ENCODE measurements at regions not wholly inside any gene's neighbourhood (a gene's known extent, or its start where the extent isn't known, plus 50 kb on each side); places are given as distances from the start of the nearest gene placed in this dataset.

DNA sequence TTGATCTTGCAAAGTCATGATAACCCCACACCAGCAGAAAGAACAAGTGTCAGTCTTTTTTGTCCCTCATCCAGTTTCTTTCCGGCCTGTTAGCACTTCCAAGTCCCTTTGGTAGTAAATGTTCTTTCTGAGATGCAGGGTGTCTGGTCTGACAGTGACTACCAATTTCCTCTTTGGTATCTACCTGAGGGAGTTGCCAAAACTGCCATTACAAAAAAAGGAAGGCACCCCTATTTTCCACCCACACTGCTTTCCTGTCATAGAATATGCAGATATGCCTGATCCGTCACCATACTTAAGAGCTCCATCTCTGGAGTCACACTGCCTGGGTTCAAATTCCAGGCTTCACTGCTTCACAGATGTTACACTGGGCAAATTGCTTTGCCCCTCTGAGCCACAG, 72.4 kb downstream of the ZNF281 start:
- no peak for DNase-seq (ENCODE audit: low spot score)
- 72% methylated on average over 2 of the region's 2 CpGs for WGBS (ENCODE audit: low lambda C conversion rate)
- TF ChIP-seq HES4 (CRISPR knock-in tag; IDR thresholded peaks at IDR 0.05; ENCODE audit: borderline replicate concordance): no peak
- TF ChIP-seq HNF4A (CRISPR knock-in tag; IDR thresholded peaks at IDR 0.05): peak; percentile 22; the same call in 1 of the 2 replicates
- no peak for TF ChIP-seq RARA (CRISPR knock-in tag; IDR thresholded peaks at IDR 0.05)
- no peaks in the 10 kb centered on the region for H3K27me3 ChIP-seq (ENCODE audit: control insufficient read depth in 1 of 2, insufficient read depth in 2 of 2, low read length in 2 of 2)
- POLR2A ChIA-PET: interaction anchor here (1.9 kb wide), 1 partner anchor 33 kb away, joined by 10 read pairs; no protein-coding TSS in a partner anchor
- H3K9ac ChIP-seq (ENCODE audit: insufficient read depth, low read depth, low read length): no peak overlapping the region
- H3K27ac ChIP-seq (ENCODE audit: extremely low read length, insufficient read depth, low read length): peak overlapping the region; percentile 21
- H3K79me2 ChIP-seq (ENCODE audit: insufficient read depth, low read length): no peaks in the 10 kb centered on the region
- H3K36me3 ChIP-seq (replicated peaks in 1 of 2; ENCODE audit: control insufficient read depth in 1 of 2, insufficient read depth in 2 of 2, low read length in 2 of 2): no peaks in the 10 kb centered on the region
- BruUV-seq (replicated peaks): no TSS peak
- peak; percentile 37; the same call in 2 of the 3 replicates for ATAC-seq
- intact Hi-C loops (cut with micrococcal nuclease; ENCODE audit: unreplicated experiment): loop anchor here (5.0 kb wide), 1 partner anchor 35 kb away; no protein-coding TSS in a partner anchor
- H3K4me2 ChIP-seq (ENCODE audit: low read depth, low read length): no peak overlapping the region; the same call in 1 of the 2 replicates
- CTCF ChIA-PET (ENCODE audit: low intra/inter-chr PET ratio, low total read pairs): no interaction called here
- H3K4me3 ChIP-seq (replicated peaks in 1 of 3; ENCODE audit: insufficient read depth in 1 of 3, low read depth in 2 of 3, low read length in 3 of 3): no peak overlapping the region
- H3K9me3 ChIP-seq (ENCODE audit: low read length): no peaks in the 10 kb centered on the region
- H3K4me1 ChIP-seq (ENCODE audit: insufficient read depth, low read length): peaks cover 73% of the 10 kb centered on the region
- in situ Hi-C loops (cut with HindIII; ENCODE audit: extremely low pct_ligation_motif_present, low pct_unique_long_range_greater_than_20kb): no loop called here
- H4K20me1 ChIP-seq (ENCODE audit: insufficient read depth, low read length): no peaks in the 10 kb centered on the region
- no peak overlapping the region for H2AFZ ChIP-seq (ENCODE audit: low read length)
- FAIRE-seq: no peak

GRCh38 chr1:200336901-200337391, 72.9 kb downstream of the ZNF281 start:
- H3K27ac ChIP-seq (ENCODE audit: extremely low read length, insufficient read depth, low read length): peak overlapping the region; percentile 34
- H3K9ac ChIP-seq (ENCODE audit: insufficient read depth, low read depth, low read length): no peak overlapping the region; the same call in 1 of the 2 replicates
- POLR2A ChIA-PET: interaction anchor here (1.9 kb wide), 1 partner anchor 33 kb away, joined by 10 read pairs; no protein-coding TSS in a partner anchor
- CTCF ChIA-PET (ENCODE audit: low intra/inter-chr PET ratio, low total read pairs): no interaction called here
- H3K79me2 ChIP-seq (ENCODE audit: insufficient read depth, low read length): no peaks in the 10 kb centered on the region
- H4K20me1 ChIP-seq (ENCODE audit: insufficient read depth, low read length): no peaks in the 10 kb centered on the region
- no peaks in the 10 kb centered on the region for H3K27me3 ChIP-seq (ENCODE audit: control insufficient read depth in 1 of 2, insufficient read depth in 2 of 2, low read length in 2 of 2)
- in situ Hi-C loops (cut with HindIII; ENCODE audit: extremely low pct_ligation_motif_present, low pct_unique_long_range_greater_than_20kb) (no loop called here), intact Hi-C loops (cut with micrococcal nuclease; ENCODE audit: unreplicated experiment) (loop anchor here (5.0 kb wide), 1 partner anchor 35 kb away; no protein-coding TSS in a partner anchor)
- H3K36me3 ChIP-seq (replicated peaks in 1 of 2; ENCODE audit: control insufficient read depth in 1 of 2, insufficient read depth in 2 of 2, low read length in 2 of 2): no peaks in the 10 kb centered on the region
- ATAC-seq: no peak
- H3K4me1 ChIP-seq (ENCODE audit: insufficient read depth, low read length): peaks cover 69% of the 10 kb centered on the region
- no peak for FAIRE-seq
- 33% methylated on average over 4 of the region's 4 CpGs for WGBS (ENCODE audit: low lambda C conversion rate)
- TF ChIP-seq ATF7-NPFF (CRISPR knock-in tag; IDR thresholded peaks at IDR 0.05; ENCODE audit: low read depth) (no peak), PATZ1 (CRISPR knock-in tag; IDR thresholded peaks at IDR 0.05) (no peak), ZZZ3 (CRISPR knock-in tag; IDR thresholded peaks at IDR 0.05; ENCODE audit: borderline replicate concordance) (no peak)
- no peaks in the 10 kb centered on the region for H3K9me3 ChIP-seq (ENCODE audit: low read length)
- peak overlapping the region; percentile 30 for H3K4me2 ChIP-seq (ENCODE audit: low read depth, low read length)
- no TSS peak for BruUV-seq (replicated peaks)
- H2AFZ ChIP-seq (ENCODE audit: low read length): peak overlapping the region; percentile 25
- no peak overlapping the region for H3K4me3 ChIP-seq (replicated peaks in 1 of 3; ENCODE audit: insufficient read depth in 1 of 3, low read depth in 2 of 3, low read length in 3 of 3)
- DNase-seq (ENCODE audit: low spot score): no peak

Measured in HepG2 (cell line).